ENCODE measurements at regions not wholly inside any gene's neighbourhood (a gene's known extent, or its start where the extent isn't known, plus 50 kb on each side); places are given as distances from the start of the nearest gene placed in this dataset.
"Not testable (repeated sequence)": the region's sequence is repeated elsewhere in the genome, so short reads cannot be mapped to it uniquely, and the experiment has no call there.

DNA sequence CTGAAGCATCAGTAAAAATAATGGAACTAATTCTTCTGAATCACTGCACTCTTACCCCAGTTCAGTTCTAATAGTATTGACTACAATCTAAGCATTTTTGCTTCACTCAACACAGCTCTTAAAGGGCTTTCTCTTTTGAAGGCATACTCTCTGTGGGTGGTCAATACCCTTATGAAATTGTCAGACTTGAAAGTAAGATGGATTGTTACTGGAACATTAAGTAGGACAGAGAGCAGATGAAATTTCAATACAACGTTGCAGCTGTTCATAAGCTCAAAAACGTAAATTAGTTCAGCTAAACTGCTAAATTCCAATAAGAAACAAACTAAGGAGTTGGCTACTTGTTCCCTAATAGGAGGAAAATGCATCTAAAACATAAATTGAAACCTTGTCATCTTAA, 352.3 kb upstream of the TENM3 start:
- DNase-seq (ENCODE audit: low read depth in 1 of 2, low spot score in 1 of 2) = no peak
- TF ChIP-seq JUND (IDR thresholded peaks at IDR 0.05; ENCODE audit: low read depth) = no peak
- in situ Hi-C loops (cut with HindIII; ENCODE audit: low pct_unique_long_range_greater_than_20kb, low sequenced_read_pairs) = no loop called here

DNA sequence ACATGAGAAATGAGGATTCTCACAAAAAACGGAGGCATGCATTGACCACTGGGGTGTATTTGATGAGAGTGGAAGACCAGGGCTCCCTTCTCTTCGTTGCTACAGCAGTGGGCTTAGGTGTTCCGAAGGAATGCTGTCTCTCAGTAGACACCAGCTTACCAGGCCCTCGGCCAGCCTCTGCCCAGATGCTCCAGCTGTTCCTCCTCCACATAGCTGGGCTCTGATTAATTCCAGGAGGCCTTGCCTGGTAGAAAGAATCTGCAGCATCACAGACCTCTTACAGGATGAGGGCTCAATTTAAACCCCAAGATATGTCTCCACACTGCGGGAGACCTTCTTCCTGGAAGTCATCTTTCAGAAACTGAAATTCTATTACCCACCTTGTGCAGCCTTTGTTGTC, 346.6 kb upstream of the TENM3 start:
- no peak for DNase-seq (ENCODE audit: low read depth in 1 of 2, low spot score in 1 of 2)
- no peak for TF ChIP-seq JUND (IDR thresholded peaks at IDR 0.05; ENCODE audit: low read depth)
- in situ Hi-C loops (cut with HindIII; ENCODE audit: low pct_unique_long_range_greater_than_20kb, low sequenced_read_pairs) = no loop called here

DNA sequence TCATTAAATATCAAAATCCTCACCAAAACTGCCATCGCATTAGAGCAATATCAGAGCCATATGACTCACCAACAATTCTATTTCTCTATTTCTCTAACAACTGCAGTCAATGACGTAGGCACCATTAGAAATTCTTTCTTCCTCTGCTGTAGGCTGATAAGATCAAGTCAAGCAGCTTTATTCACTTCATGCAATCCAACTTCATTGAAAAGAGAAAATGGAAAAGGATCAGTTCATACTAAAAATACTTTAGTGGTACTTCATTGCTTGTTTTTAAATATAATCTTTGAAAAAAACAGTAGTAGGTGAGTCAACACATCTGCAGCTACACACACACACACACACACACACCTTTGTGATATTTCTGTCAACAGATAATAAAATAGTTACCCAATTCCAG, 345.3 kb upstream of the TENM3 start:
- in situ Hi-C loops (cut with HindIII; ENCODE audit: low pct_unique_long_range_greater_than_20kb, low sequenced_read_pairs) = no loop called here
- TF ChIP-seq JUND (IDR thresholded peaks at IDR 0.05; ENCODE audit: low read depth) = no peak
- DNase-seq (ENCODE audit: low read depth in 1 of 2, low spot score in 1 of 2) = peak in 1 of 2 experiments; percentile 13

GRCh38 chr4:181902404-181902803, 340.8 kb upstream of the TENM3 start:
- in situ Hi-C loops (cut with HindIII; ENCODE audit: low pct_unique_long_range_greater_than_20kb, low sequenced_read_pairs); DNase-seq (ENCODE audit: low read depth in 1 of 2, low spot score in 1 of 2): not testable (repeated sequence)

DNA sequence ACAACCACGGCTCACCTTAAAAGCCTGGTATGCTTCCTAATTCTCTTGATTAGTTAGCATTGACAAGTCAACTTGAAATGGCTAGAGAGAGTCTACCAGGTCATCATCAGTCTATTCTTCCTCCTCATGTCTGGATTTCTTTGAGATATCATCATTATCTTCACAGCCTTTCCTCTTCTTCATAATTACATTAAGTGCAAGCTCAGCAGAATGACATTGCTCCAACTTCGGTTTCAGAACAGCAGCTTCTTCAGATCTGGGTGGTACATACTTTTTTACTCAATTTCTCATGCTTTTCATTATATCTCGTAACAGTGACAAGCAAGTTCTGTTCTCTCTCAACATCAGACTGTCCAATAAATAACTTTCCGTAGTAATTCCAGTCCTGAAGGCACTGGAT, 337.5 kb upstream of the TENM3 start:
- DNase-seq (ENCODE audit: low read depth in 1 of 2, low spot score in 1 of 2) = no peak
- in situ Hi-C loops (cut with HindIII; ENCODE audit: low pct_unique_long_range_greater_than_20kb, low sequenced_read_pairs) = no loop called here
- no peak for TF ChIP-seq JUND (IDR thresholded peaks at IDR 0.05; ENCODE audit: low read depth)

DNA sequence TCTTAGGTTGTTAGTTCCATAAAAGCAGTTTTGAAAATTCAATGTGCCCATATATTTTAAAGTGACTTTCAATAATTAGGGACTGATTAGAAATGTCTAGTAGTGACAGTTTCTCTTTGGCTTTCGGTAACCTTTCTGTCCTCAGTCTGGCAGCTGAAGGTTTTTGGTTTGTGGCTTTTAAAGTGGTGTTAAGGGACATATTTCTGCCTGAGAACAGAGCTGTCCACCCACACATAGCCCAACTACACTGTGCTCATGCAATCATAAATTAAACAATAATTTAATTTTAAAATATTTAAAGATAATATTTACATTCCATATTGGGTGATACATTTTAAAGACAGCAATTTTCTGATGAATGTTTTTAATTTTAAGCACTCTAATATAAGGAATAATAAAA, 335.0 kb upstream of the TENM3 start:
- in situ Hi-C loops (cut with HindIII; ENCODE audit: low pct_unique_long_range_greater_than_20kb, low sequenced_read_pairs) = no loop called here
- DNase-seq (ENCODE audit: low read depth in 1 of 2, low spot score in 1 of 2) = no peak
- no peak for TF ChIP-seq JUND (IDR thresholded peaks at IDR 0.05; ENCODE audit: low read depth)

DNA sequence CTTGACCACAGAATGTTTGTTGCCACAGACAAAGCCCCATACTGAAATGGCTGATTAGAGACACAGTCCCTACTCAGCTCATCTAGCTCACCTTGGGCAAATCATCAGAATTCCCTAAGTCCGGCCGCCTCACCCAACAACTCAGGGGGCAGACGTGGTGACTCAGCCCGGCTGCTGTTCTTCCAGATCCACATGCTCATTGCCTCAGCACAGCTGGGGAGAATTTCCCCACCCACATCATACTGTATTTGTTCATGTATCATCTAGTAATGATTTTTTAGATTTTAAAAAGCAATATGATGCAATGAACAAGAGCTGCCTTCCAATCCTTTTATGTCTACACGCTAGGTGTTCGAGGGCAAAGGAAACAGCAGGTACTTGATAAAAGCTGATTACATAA, 333.8 kb upstream of the TENM3 start:
- no peak for TF ChIP-seq JUND (IDR thresholded peaks at IDR 0.05; ENCODE audit: low read depth)
- in situ Hi-C loops (cut with HindIII; ENCODE audit: low pct_unique_long_range_greater_than_20kb, low sequenced_read_pairs) = no loop called here
- DNase-seq (ENCODE audit: low read depth in 1 of 2, low spot score in 1 of 2) = no peak

- in situ Hi-C loops (cut with HindIII; ENCODE audit: low pct_unique_long_range_greater_than_20kb, low sequenced_read_pairs) = no loop called here
- TF ChIP-seq JUND (IDR thresholded peaks at IDR 0.05; ENCODE audit: low read depth) = no peak
Observed at GRCh38 chr4:181911420-181911819, 331.8 kb upstream of the TENM3 start.

DNA sequence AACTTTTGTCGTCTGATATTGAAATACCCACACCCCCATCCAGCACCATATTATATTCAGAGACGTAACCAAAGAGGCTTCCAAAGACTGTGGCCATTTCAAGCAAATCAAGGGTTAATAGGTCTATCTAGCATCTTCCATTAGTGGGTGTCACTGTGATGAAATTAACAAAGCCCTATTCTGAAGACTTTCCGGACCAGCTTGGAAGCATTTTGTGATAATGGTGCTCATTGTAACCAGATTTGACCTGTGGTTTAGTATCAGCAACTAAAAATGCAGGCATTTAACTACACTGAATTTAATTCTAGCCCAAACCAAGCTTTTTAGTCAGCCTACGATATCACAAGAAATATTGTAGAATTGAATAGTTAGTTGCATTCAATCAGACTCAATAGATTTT, 309.7 kb upstream of the TENM3 start:
- no peak for DNase-seq (ENCODE audit: low read depth in 1 of 2, low spot score in 1 of 2)
- TF ChIP-seq JUND (IDR thresholded peaks at IDR 0.05; ENCODE audit: low read depth) = no peak
- in situ Hi-C loops (cut with HindIII; ENCODE audit: low pct_unique_long_range_greater_than_20kb, low sequenced_read_pairs) = no loop called here

More at GRCh38 chr4:181911420-181911819, 331.8 kb upstream of the TENM3 start:
- DNase-seq (ENCODE audit: low read depth in 1 of 2, low spot score in 1 of 2) = no peak

GRCh38 chr4:181938631-181939030, 304.6 kb upstream of the TENM3 start:
- TF ChIP-seq JUND (IDR thresholded peaks at IDR 0.05; ENCODE audit: low read depth) = no peak
- in situ Hi-C loops (cut with HindIII; ENCODE audit: low pct_unique_long_range_greater_than_20kb, low sequenced_read_pairs) = no loop called here
- no peak for DNase-seq (ENCODE audit: low read depth in 1 of 2, low spot score in 1 of 2)

- peak; percentile 5 to 65 for DNase-seq (ENCODE audit: low read depth in 1 of 2, low spot score in 1 of 2)
- in situ Hi-C loops (cut with HindIII; ENCODE audit: low pct_unique_long_range_greater_than_20kb, low sequenced_read_pairs) = no loop called here
Observed at GRCh38 chr4:181939199-181939945, 303.8 kb upstream of the TENM3 start.

DNA sequence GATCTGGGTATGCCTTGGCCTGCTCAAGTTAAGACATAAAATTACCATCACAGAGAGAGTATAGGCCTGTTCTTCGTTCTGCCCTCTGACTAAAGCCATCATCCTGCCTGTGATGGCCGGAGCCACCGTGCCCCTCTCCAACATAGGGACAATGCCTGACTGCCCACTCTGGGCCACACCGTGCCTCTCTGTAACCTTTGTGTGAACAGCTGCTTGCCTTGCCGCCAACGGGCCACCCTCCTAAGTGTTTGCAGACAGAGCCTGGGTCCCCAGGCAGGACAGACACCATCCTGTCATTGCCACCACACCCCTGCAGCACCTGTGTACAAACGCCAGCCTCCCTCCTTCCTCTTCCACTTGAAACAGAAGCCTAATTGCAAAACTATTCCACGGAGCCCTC, 298.7 kb upstream of the TENM3 start:
- no peak for DNase-seq (ENCODE audit: low read depth in 1 of 2, low spot score in 1 of 2)
- in situ Hi-C loops (cut with HindIII; ENCODE audit: low pct_unique_long_range_greater_than_20kb, low sequenced_read_pairs) = no loop called here
- no peak for TF ChIP-seq JUND (IDR thresholded peaks at IDR 0.05; ENCODE audit: low read depth)

More at GRCh38 chr4:181939199-181939945, 303.8 kb upstream of the TENM3 start:
- no peak for TF ChIP-seq JUND (IDR thresholded peaks at IDR 0.05; ENCODE audit: low read depth)

DNA sequence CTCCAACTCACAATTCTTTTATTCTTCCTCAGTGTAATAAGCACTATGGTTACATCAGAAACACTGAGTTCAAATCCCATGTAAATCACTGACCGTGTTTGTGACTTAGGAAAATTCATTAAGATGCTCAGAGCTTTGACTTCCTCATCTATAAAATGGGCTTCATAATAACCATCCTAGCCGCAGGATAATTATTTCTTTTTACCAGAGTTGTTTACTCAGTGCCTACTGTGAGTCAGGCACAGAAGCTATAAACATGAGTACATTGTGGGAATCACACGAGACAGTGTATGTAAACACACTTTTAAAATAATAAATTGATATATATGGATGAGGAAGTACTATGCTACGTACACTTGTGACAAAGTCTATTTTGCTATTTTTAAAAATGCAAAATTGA, 296.3 kb upstream of the TENM3 start:
- DNase-seq (ENCODE audit: low read depth in 1 of 2, low spot score in 1 of 2) = no peak
- in situ Hi-C loops (cut with HindIII; ENCODE audit: low pct_unique_long_range_greater_than_20kb, low sequenced_read_pairs) = no loop called here
- TF ChIP-seq JUND (IDR thresholded peaks at IDR 0.05; ENCODE audit: low read depth) = no peak

DNA sequence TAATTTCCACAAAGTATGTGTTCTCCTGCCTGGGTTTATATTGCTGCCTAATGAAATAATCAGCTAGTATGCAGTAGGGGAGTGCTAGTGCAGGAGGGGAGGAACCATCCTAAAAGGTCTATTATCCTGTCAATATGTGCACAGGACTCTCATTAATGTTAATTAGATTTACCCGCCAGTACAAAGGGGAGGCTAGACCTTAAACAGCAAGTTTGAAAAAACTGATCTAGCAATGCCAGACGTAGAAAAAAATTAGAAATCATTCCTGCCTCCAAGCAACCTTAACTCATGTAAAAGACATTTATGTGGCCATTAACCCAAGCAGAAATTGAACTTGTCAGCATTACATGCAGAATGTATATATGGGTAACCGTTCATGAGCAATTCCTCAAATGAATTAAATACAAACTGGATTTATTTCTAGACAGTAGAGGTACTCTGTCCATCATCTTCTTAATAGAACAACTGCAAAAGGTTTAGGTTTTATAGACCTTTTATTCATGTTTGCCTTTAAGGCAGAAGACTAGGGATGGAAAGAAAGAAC, 294.3 kb upstream of the TENM3 start:
- DNase-seq (ENCODE audit: low read depth in 1 of 2, low spot score in 1 of 2) = no peak
- no peak for TF ChIP-seq JUND (IDR thresholded peaks at IDR 0.05; ENCODE audit: low read depth)
- in situ Hi-C loops (cut with HindIII; ENCODE audit: low pct_unique_long_range_greater_than_20kb, low sequenced_read_pairs) = no loop called here
